ENCODE measurements at regions not wholly inside any gene's neighbourhood (a gene's known extent, or its start where the extent isn't known, plus 50 kb on each side); places are given as distances from the start of the nearest gene placed in this dataset.
"Not testable (repeated sequence)": the region's sequence is repeated elsewhere in the genome, so short reads cannot be mapped to it uniquely, and the experiment has no call there.

- no peak overlapping the region for H3K4me3 ChIP-seq (ENCODE audit: low read depth, low read length)
- TF ChIP-seq CTCF (IDR thresholded peaks at IDR 0.05; ENCODE audit: insufficient read depth, low read length), result no peak
- no peak for DNase-seq (ENCODE audit: low read depth)
Measured at GRCh38 chr6:141532211-141532610, 600.5 kb upstream of the GJE1 start.

GRCh38 chr6:141531040-141531439 lies 601.7 kb upstream of the GJE1 start:
- no peak overlapping the region for H3K4me3 ChIP-seq (ENCODE audit: low read depth, low read length)
- no peak for TF ChIP-seq CTCF (IDR thresholded peaks at IDR 0.05; ENCODE audit: insufficient read depth, low read length)

GRCh38 chr6:141528596-141528995 lies 604.1 kb upstream of the GJE1 start:
- no peak for DNase-seq (ENCODE audit: low read depth)
- no peak for TF ChIP-seq CTCF (IDR thresholded peaks at IDR 0.05; ENCODE audit: insufficient read depth, low read length)
- H3K4me3 ChIP-seq (ENCODE audit: low read depth, low read length), result no peak overlapping the region

More at GRCh38 chr6:141531040-141531439, 601.7 kb upstream of the GJE1 start:
- no peak for DNase-seq (ENCODE audit: low read depth)

- no peak for DNase-seq (ENCODE audit: low read depth)
- TF ChIP-seq CTCF (IDR thresholded peaks at IDR 0.05; ENCODE audit: insufficient read depth, low read length), result no peak
Measured at GRCh38 chr6:141526985-141527384, 605.7 kb upstream of the GJE1 start.

GRCh38 chr6:141521440-141521839 lies 611.3 kb upstream of the GJE1 start:
- peak; percentile 45 for DNase-seq (ENCODE audit: low read depth)
- no peak for TF ChIP-seq CTCF (IDR thresholded peaks at IDR 0.05; ENCODE audit: insufficient read depth, low read length)
- no peak overlapping the region for H3K4me3 ChIP-seq (ENCODE audit: low read depth, low read length)

More at GRCh38 chr6:141526985-141527384, 605.7 kb upstream of the GJE1 start:
- no peak overlapping the region for H3K4me3 ChIP-seq (ENCODE audit: low read depth, low read length)

GRCh38 chr6:141513830-141514229 lies 618.9 kb upstream of the GJE1 start:
- TF ChIP-seq CTCF (IDR thresholded peaks at IDR 0.05; ENCODE audit: insufficient read depth, low read length), result no peak
- peak; percentile 36 for DNase-seq (ENCODE audit: low read depth)
- H3K4me3 ChIP-seq (ENCODE audit: low read depth, low read length), result no peak overlapping the region

GRCh38 chr6:141510803-141511202 lies 621.9 kb upstream of the GJE1 start:
- no peak overlapping the region for H3K4me3 ChIP-seq (ENCODE audit: low read depth, low read length)
- no peak for DNase-seq (ENCODE audit: low read depth)
- TF ChIP-seq CTCF (IDR thresholded peaks at IDR 0.05; ENCODE audit: insufficient read depth, low read length), result no peak

GRCh38 chr6:141506062-141506461 lies 626.7 kb upstream of the GJE1 start:
- DNase-seq (ENCODE audit: low read depth); H3K4me3 ChIP-seq (ENCODE audit: low read depth, low read length): not testable (repeated sequence)

- not testable (repeated sequence) for H3K4me3 ChIP-seq (ENCODE audit: low read depth, low read length); DNase-seq (ENCODE audit: low read depth)
Measured at GRCh38 chr6:141504318-141504717, 628.4 kb upstream of the GJE1 start.
